ENCODE measurements at regions not wholly inside any gene's neighbourhood (a gene's known extent, or its start where the extent isn't known, plus 50 kb on each side); places are given as distances from the start of the nearest gene placed in this dataset.

- TF ChIP-seq EZH2phosphoT487 (conservative IDR thresholded peaks at IDR 0.05; ENCODE audit: low read length) (no peak), CTCF (IDR thresholded peaks at IDR 0.05; ENCODE audit: insufficient read depth, low read length, poor library complexity, severe bottlenecking) (no peak)
- H3K79me2 ChIP-seq (ENCODE audit: insufficient read depth, low read length), result no peaks in the 10 kb centered on the region
- no peaks in the 10 kb centered on the region for H3F3A ChIP-seq (ENCODE audit: insufficient read depth)
- H3K9me2 ChIP-seq (replicated peaks; ENCODE audit: insufficient read depth, low read length), result no peaks in the 10 kb centered on the region
- no peak overlapping the region for H2AFZ ChIP-seq (ENCODE audit: low read depth, low read length, severe bottlenecking)
- no peaks in the 10 kb centered on the region for H3K36me3 ChIP-seq (ENCODE audit: low read length)
- H3K4me3 ChIP-seq (ENCODE audit: insufficient read depth, low read length, poor library complexity, severe bottlenecking), result no peak overlapping the region
- no peaks in the 10 kb centered on the region; the same call in 1 of the 2 replicates for H3K9me3 ChIP-seq (ENCODE audit: insufficient read depth, low read length)
- H3K27me3 ChIP-seq (ENCODE audit: low read length), result no peaks in the 10 kb centered on the region
- H4K20me1 ChIP-seq (ENCODE audit: low read depth, low read length), result no peaks in the 10 kb centered on the region
- no peak overlapping the region for H3K27ac ChIP-seq (ENCODE audit: low read depth, low read length)
- no peak overlapping the region for H3K4me2 ChIP-seq (ENCODE audit: low read depth, low read length, poor library complexity, severe bottlenecking)
- H3K9ac ChIP-seq (ENCODE audit: low read length), result no peak overlapping the region
Measured at GRCh38 chr13:88068975-88069374, 397.8 kb downstream of the SLITRK5 start.

- Histone ChIP-seq H3K9me3 (ENCODE audit: insufficient read depth, low read length) (no peaks in the 10 kb centered on the region), H2AFZ (ENCODE audit: low read depth, low read length, severe bottlenecking) (no peak overlapping the region), H3K79me2 (ENCODE audit: insufficient read depth, low read length) (no peaks in the 10 kb centered on the region), H3K36me3 (ENCODE audit: low read length) (no peaks in the 10 kb centered on the region), H3K9me2 (replicated peaks; ENCODE audit: insufficient read depth, low read length) (no peaks in the 10 kb centered on the region), H3K9ac (ENCODE audit: low read length) (no peak overlapping the region), H3F3A (ENCODE audit: insufficient read depth) (no peaks in the 10 kb centered on the region), H3K4me2 (ENCODE audit: low read depth, low read length, poor library complexity, severe bottlenecking) (no peak overlapping the region), H3K4me3 (ENCODE audit: insufficient read depth, low read length, poor library complexity, severe bottlenecking) (no peak overlapping the region), H3K27ac (ENCODE audit: low read depth, low read length) (no peak overlapping the region), H3K27me3 (ENCODE audit: low read length) (no peaks in the 10 kb centered on the region), H4K20me1 (ENCODE audit: low read depth, low read length) (no peaks in the 10 kb centered on the region)
- TF ChIP-seq CTCF (IDR thresholded peaks at IDR 0.05; ENCODE audit: insufficient read depth, low read length, poor library complexity, severe bottlenecking) (no peak), EZH2phosphoT487 (conservative IDR thresholded peaks at IDR 0.05; ENCODE audit: low read length) (no peak)
Measured at GRCh38 chr13:88071371-88071770, 400.2 kb downstream of the SLITRK5 start.

- no peak overlapping the region for H3K9ac ChIP-seq (ENCODE audit: low read length)
- no peaks in the 10 kb centered on the region for H3K9me2 ChIP-seq (replicated peaks; ENCODE audit: insufficient read depth, low read length)
- H3K4me2 ChIP-seq (ENCODE audit: low read depth, low read length, poor library complexity, severe bottlenecking), result no peak overlapping the region
- no peaks in the 10 kb centered on the region for H3K79me2 ChIP-seq (ENCODE audit: insufficient read depth, low read length)
- H2AFZ ChIP-seq (ENCODE audit: low read depth, low read length, severe bottlenecking), result no peak overlapping the region
- H3K9me3 ChIP-seq (ENCODE audit: insufficient read depth, low read length), result no peaks in the 10 kb centered on the region; the same call in 1 of the 2 replicates
- H3K27ac ChIP-seq (ENCODE audit: low read depth, low read length), result no peak overlapping the region
- H3F3A ChIP-seq (ENCODE audit: insufficient read depth), result no peaks in the 10 kb centered on the region
- TF ChIP-seq CTCF (IDR thresholded peaks at IDR 0.05; ENCODE audit: insufficient read depth, low read length, poor library complexity, severe bottlenecking) (no peak), EZH2phosphoT487 (conservative IDR thresholded peaks at IDR 0.05; ENCODE audit: low read length) (no peak)
- H4K20me1 ChIP-seq (ENCODE audit: low read depth, low read length), result no peaks in the 10 kb centered on the region
- H3K27me3 ChIP-seq (ENCODE audit: low read length), result no peaks in the 10 kb centered on the region
- H3K4me3 ChIP-seq (ENCODE audit: insufficient read depth, low read length, poor library complexity, severe bottlenecking), result no peak overlapping the region
- no peaks in the 10 kb centered on the region for H3K36me3 ChIP-seq (ENCODE audit: low read length)
Measured at GRCh38 chr13:88074794-88075510, 403.8 kb downstream of the SLITRK5 start.
